Activated naive CD4-positive, alpha-beta T cell treated with anti-CD3 and anti-CD28 coated beads, Interleukin-2, amount 50 U/mL, for 24 hours (primary cell): ENCODE measurements at regions not wholly inside any gene's neighbourhood (a gene's known extent, or its start where the extent isn't known, plus 50 kb on each side); places are given as distances from the start of the nearest gene placed in this dataset.
"Not testable (repeated sequence)": the region's sequence is repeated elsewhere in the genome, so short reads cannot be mapped to it uniquely, and the experiment has no call there.

Experiments used
- H3K27ac Mint-ChIP-seq: one replicate; pipeline ENCODE4 v1.8.0; 2021; ENCODE audit warnings: mild to moderate bottlenecking, mixed read lengths
- H3K27me3 Mint-ChIP-seq: one replicate; pipeline ENCODE4 v1.8.0; 2021; ENCODE audit warnings: mixed read lengths
- H3K36me3 Mint-ChIP-seq: one replicate; pipeline ENCODE4 v1.8.0; 2021; ENCODE audit warnings: mixed read lengths
- H3K4me1 Mint-ChIP-seq: one replicate; pipeline ENCODE4 v1.8.0; 2021; ENCODE audit warnings: mixed read lengths
- H3K4me3 Mint-ChIP-seq: one replicate; pipeline ENCODE4 v1.8.0; 2021; ENCODE audit warnings: mild to moderate bottlenecking, mixed read lengths
- H3K9me3 Mint-ChIP-seq: one replicate; pipeline ENCODE4 v1.8.0; 2021; ENCODE audit warnings: mixed read lengths

DNA sequence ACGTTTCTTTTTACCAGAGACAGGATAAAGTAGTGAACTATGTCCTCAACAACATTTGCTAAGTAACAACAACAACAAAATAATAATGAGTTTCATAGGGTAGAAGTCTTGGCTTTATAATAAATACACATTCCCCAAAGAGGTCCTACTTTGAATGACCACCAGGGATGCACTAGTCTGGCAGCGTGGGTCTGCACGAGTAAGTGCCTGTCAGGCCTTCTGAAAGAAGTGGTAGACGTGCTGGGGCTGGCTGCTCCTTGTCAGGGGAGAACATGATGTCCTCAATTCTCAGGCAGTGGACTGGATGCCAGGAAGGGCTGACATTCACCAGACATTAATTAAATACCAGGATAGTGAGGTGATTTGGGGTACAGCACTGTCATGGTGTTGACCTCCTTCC, 331.1 kb downstream of the TMEM38B start:
- H3K27ac Mint-ChIP-seq: no peak overlapping the region
- no peaks in the 10 kb centered on the region for H3K9me3 Mint-ChIP-seq
- H3K4me1 Mint-ChIP-seq: no peaks in the 10 kb centered on the region
- H3K4me3 Mint-ChIP-seq: no peak overlapping the region
- H3K36me3 Mint-ChIP-seq: no peaks in the 10 kb centered on the region
- H3K27me3 Mint-ChIP-seq: no peaks in the 10 kb centered on the region

DNA sequence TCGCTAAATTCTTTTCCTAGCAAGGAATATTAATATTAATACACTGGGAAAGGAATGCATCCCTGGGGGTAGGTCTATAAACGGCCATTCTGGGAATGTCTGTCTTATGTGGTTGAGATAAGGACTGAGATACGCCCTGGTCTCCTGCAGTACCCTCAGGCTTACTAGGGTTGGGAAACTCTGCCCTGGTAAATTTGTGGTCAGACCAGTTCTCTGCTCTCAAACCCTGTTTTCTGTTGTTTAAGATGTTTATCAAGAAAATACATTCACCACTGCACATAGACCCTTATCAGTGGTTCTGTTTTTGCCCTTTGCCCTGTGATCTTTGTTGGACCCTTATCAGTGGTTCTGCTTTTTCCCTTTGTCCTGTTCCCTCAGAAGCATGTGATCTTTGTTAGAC, 335.8 kb downstream of the TMEM38B start:
- H3K27me3 Mint-ChIP-seq, H3K4me1 Mint-ChIP-seq, H3K27ac Mint-ChIP-seq, H3K9me3 Mint-ChIP-seq, H3K36me3 Mint-ChIP-seq, H3K4me3 Mint-ChIP-seq: not testable (repeated sequence)

DNA sequence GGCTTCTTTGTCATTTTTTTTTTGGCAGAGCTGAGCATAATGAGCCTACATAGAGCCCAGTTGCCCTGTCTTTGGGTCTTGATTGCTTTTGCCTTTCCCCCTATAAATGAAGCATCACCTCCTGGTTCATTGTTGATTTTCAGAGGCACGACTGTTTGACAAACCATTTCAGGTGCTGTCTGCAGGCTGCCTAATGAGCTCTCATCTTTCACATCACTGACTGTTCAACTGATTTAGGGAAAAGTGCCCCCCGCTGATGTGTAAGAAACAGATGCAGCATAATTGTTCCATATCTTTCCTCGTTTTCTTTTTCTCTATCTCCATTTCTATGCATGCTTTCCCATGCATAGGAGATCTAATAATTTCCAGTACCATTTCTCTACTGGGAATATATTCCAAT, 338.6 kb downstream of the TMEM38B start:
- Mint-ChIP-seq H3K9me3 (no peaks in the 10 kb centered on the region), H3K36me3 (no peaks in the 10 kb centered on the region), H3K27ac (no peak overlapping the region), H3K4me1 (no peaks in the 10 kb centered on the region), H3K4me3 (no peak overlapping the region), H3K27me3 (no peaks in the 10 kb centered on the region)

DNA sequence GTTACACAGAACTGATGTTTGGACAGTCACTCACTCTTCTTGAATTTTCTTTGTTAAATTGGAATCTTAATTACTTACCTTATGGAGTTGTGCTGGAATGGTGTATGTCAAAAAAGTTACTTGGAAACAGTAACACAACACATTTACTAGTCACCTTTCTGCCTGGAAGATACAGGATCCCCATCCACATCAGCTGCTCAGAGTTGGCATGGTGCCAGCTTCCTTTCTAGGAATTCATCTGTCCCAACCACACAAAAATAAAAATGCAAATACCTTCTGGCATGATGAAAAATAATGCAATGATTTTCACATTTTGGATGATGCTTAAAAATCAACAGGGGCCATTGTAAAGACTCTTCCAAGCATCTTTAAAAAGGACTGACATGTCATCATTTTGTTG, 341.5 kb downstream of the TMEM38B start:
- Mint-ChIP-seq H3K4me3 (no peak overlapping the region), H3K27ac (no peak overlapping the region), H3K9me3 (no peaks in the 10 kb centered on the region), H3K4me1 (no peaks in the 10 kb centered on the region), H3K36me3 (no peaks in the 10 kb centered on the region), H3K27me3 (no peaks in the 10 kb centered on the region)

DNA sequence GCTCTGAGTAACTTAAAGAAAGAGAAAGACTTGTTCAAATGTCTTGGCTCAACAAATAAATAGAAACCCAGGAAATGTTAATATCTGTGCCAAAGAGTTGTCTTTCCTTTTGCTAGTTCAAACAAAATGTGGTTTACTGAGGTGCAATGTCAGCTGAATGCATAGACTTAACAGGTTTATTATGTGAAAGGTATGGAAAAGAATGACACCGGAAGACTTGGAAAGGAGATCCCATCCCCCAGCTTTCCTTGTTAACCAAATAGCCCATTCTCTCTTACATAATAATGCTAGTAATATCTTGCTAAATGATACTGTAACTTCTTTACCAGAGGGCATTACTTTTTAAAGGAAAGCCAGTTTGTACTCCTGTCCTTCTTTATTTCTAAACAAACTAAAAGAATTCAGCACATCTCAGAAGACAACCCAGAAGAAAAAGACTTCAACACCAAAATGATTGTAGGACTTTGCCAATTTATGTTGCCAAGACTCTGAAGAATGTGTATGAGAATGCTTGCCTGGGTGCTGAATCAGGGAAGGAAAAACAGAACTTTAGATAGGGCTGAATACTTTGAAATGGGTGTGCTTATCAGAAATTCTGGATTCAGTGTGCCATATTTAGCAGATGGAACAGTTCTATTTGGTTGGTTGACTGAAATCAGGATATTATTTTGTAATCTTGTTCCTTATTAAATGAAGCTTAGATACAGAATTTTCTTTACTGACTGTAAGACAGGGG, 344.1 kb downstream of the TMEM38B start:
- no peaks in the 10 kb centered on the region for H3K4me1 Mint-ChIP-seq
- no peak overlapping the region for H3K4me3 Mint-ChIP-seq
- no peaks in the 10 kb centered on the region for H3K36me3 Mint-ChIP-seq
- H3K9me3 Mint-ChIP-seq: no peaks in the 10 kb centered on the region
- no peaks in the 10 kb centered on the region for H3K27me3 Mint-ChIP-seq
- H3K27ac Mint-ChIP-seq: no peak overlapping the region

DNA sequence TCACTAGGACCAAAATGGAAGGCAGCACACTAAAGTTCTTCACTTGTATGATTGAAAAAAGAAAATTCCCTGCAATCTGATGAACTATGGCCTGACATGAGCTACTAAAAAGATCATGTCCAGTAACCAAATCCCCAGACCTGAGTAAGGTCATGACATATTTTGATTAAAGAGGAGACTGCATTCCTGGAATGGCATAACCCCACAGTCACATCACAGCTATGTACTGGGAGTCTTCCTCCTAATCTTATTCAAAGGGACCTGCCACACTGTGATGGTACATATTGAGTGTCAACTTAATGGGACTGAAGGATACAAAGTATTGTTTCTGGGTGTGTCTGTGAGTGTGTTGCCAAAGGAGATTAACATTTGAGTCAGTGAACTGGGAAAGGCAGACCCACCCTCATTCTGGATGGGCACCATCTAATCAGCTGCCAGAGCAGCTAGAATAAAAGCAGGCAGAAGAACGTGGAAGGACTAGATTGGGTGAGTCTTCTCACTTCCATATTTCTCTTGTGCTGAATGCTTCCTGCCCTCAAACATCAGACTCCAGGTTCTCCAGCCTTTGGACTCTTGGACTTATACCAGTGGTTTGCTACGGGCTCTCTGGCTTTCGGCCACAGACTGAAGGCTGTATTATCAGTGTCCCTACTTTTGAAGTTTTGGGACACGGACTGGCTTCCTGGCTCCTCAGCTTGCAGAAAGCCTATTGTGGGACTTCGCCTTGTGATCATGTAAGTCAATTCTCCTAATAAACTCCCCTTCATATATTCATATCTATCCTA, 345.0 kb downstream of the TMEM38B start:
- H3K27ac Mint-ChIP-seq: no peak overlapping the region
- H3K27me3 Mint-ChIP-seq: no peaks in the 10 kb centered on the region
- H3K4me1 Mint-ChIP-seq: no peaks in the 10 kb centered on the region
- H3K4me3 Mint-ChIP-seq: no peak overlapping the region
- no peaks in the 10 kb centered on the region for H3K36me3 Mint-ChIP-seq
- H3K9me3 Mint-ChIP-seq: no peaks in the 10 kb centered on the region

DNA sequence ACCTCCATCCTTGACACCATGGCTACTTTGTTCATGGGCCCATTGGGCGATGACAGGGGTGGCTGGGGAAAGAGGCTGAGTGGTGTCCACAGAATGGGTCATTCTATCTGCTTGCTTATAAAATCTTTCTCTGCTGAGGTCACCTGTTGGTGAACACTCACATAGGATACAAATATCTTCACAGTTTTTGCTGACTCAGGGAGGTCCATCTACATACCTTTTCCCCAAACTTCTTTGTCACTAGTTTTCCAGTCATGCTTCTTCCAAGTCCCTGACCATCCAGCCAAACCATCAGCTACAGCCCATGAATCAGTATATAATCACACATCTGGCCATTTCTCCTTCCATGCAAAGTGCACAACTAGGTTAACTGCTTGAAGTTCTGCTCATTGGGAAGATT, 347.6 kb downstream of the TMEM38B start:
- not testable (repeated sequence) for H3K9me3 Mint-ChIP-seq, H3K36me3 Mint-ChIP-seq, H3K4me3 Mint-ChIP-seq, H3K4me1 Mint-ChIP-seq, H3K27ac Mint-ChIP-seq, H3K27me3 Mint-ChIP-seq

DNA sequence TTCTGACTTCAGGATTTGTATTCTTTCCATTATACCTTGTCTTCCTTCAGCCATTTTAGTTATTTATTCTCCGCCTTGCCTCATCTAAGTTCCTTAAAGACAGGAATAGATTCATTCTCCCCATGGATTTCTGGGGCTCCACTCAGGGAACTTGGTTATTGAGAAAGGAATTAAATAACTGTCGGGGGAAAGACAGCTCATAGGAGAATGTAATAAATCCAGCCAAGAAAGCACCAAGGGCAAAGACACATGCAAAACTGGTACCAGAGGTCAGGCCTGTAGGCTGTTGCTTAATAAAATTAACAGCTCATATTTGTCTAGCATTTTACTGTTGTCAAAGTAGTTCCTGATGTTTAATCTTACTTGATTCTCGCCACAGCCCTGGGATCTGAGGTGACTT, 357.2 kb downstream of the TMEM38B start:
- no peak overlapping the region for H3K27ac Mint-ChIP-seq
- H3K27me3 Mint-ChIP-seq: no peaks in the 10 kb centered on the region
- H3K36me3 Mint-ChIP-seq: no peaks in the 10 kb centered on the region
- no peaks in the 10 kb centered on the region for H3K9me3 Mint-ChIP-seq
- H3K4me3 Mint-ChIP-seq: no peak overlapping the region
- H3K4me1 Mint-ChIP-seq: no peaks in the 10 kb centered on the region

DNA sequence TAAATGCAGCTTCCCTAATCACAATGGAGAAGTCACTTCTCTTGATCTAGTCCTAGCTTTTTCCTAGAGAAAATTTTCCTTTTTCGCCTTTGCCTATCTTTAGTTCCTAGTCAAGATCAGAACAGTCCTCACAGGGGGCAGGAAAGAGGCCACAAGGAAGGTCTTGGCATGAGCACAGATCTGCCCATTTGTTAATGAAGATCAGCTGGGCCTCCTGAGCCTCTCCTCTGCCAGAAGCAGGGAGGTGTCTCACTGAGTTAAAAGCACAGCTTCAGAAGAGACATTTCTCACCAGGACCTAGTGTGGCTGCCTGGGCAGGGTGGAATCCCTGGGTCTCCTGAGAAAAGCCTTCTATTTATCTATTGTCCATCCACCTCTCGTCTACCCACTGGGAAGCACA, 357.8 kb downstream of the TMEM38B start:
- H3K36me3 Mint-ChIP-seq: no peaks in the 10 kb centered on the region
- no peak overlapping the region for H3K27ac Mint-ChIP-seq
- no peaks in the 10 kb centered on the region for H3K4me1 Mint-ChIP-seq
- no peaks in the 10 kb centered on the region for H3K27me3 Mint-ChIP-seq
- no peaks in the 10 kb centered on the region for H3K9me3 Mint-ChIP-seq
- H3K4me3 Mint-ChIP-seq: no peak overlapping the region

DNA sequence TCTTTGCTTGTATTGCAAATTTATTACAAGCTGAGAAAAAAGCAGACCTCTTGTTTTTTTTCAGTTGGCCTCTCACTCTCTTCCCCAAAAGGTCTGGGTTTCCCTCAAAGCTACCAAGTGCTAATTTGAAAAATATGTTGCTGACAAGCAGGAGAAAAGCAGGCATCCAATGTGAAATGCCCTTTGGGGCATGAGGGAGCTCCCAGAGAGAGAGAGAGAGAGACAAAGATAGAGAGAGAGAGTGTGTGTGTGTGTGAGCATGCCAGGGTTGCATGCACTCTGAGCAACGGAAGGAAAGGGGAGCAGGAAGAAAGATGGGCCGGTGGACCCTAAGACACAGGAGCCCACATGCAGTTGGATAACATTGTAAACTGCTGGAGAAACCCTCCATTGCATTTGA, 358.4 kb downstream of the TMEM38B start:
- Mint-ChIP-seq H3K9me3 (no peaks in the 10 kb centered on the region), H3K36me3 (no peaks in the 10 kb centered on the region), H3K27me3 (peaks cover 2% of the 10 kb centered on the region), H3K4me3 (no peak overlapping the region), H3K27ac (no peak overlapping the region), H3K4me1 (no peaks in the 10 kb centered on the region)

DNA sequence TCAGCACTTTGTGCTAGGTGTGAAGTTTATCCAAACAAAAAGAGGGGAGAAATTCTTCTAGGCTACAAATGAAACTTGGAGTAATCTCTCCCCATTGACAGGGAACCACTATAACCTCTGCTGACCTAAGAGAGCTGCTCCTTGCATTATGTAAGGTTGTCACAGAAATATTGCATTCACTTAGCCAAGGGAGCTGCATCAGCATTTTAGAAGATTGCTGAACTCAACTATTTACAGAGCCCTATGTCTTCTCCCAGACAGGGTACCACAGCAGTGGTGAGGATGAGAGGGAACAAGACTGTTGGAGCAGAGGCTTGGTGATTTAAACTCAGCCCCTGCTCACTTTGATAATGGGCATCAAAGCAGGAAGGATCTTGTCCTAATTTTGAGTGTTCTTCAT, 362.0 kb downstream of the TMEM38B start:
- H3K36me3 Mint-ChIP-seq: no peaks in the 10 kb centered on the region
- H3K4me1 Mint-ChIP-seq: no peaks in the 10 kb centered on the region
- H3K27ac Mint-ChIP-seq: no peak overlapping the region
- H3K27me3 Mint-ChIP-seq: peaks cover 4% of the 10 kb centered on the region
- no peak overlapping the region for H3K4me3 Mint-ChIP-seq
- no peaks in the 10 kb centered on the region for H3K9me3 Mint-ChIP-seq

DNA sequence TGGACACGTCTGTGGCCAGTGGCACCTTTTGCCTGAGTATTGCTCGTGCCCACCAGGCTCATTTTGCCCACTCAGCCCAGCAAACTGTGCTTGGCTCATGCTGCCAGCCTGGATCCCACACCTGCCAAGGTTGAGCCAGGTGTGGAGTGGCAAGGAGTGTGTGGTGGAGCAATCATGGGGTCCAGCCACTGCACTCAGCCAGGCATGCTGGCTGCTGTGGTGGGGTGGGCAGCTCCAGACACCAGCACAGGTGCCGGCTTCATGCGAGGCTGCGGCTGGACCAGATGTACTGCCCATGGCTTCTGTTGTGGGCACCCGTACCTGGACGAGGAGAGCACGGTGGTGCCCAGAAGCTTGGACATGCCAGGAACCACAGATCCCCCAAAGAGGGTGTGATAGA, 364.1 kb downstream of the TMEM38B start:
- Mint-ChIP-seq H3K9me3 (no peaks in the 10 kb centered on the region), H3K4me3 (no peak overlapping the region), H3K27ac (no peak overlapping the region), H3K4me1 (no peaks in the 10 kb centered on the region), H3K27me3 (peaks cover 4% of the 10 kb centered on the region), H3K36me3 (no peaks in the 10 kb centered on the region)

DNA sequence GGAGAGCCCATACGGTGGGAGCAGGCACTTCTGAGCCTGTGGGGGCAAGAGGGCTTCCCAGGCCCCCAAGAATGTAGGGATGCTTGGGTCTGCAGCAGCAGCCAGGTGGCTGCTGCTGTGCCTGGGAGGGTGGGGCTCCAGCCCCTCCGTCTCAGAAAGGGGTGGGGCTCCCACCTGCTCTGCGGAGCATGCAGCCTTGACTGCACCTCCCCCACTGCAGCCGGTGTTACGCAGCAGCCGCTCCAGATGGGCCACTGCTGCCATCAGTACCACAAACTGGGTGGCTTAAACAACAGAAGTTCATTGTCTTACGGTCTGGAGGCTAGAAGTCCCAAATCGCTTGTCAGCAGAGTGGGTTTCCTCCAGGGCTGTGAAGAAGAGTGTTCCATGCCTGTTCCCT, 365.5 kb downstream of the TMEM38B start:
- H3K27ac Mint-ChIP-seq: no peak overlapping the region
- no peaks in the 10 kb centered on the region for H3K4me1 Mint-ChIP-seq
- H3K36me3 Mint-ChIP-seq: no peaks in the 10 kb centered on the region
- H3K9me3 Mint-ChIP-seq: no peaks in the 10 kb centered on the region
- H3K4me3 Mint-ChIP-seq: no peak overlapping the region
- H3K27me3 Mint-ChIP-seq: peaks cover 4% of the 10 kb centered on the region

DNA sequence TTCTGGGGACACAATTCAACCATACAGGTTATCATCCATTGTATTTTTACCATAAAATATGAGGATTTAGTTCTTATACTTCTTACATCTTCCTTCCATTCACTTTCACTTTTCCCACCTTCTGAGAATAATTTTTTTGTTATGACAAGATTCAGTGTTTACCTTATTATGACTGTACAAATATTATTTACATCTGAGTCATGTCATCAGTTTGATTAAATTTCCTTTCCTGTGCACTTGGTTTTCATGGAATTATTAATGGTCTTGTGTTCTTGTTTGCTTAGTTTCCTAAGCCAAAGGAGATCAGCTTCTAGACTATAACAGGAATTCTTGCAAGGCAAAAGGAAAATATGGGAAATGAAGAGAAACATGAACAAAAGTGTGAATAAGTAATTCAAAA, 366.5 kb downstream of the TMEM38B start:
- Mint-ChIP-seq H3K4me3 (no peak overlapping the region), H3K36me3 (no peaks in the 10 kb centered on the region), H3K4me1 (no peaks in the 10 kb centered on the region), H3K9me3 (no peaks in the 10 kb centered on the region), H3K27ac (no peak overlapping the region), H3K27me3 (peaks cover 4% of the 10 kb centered on the region)

DNA sequence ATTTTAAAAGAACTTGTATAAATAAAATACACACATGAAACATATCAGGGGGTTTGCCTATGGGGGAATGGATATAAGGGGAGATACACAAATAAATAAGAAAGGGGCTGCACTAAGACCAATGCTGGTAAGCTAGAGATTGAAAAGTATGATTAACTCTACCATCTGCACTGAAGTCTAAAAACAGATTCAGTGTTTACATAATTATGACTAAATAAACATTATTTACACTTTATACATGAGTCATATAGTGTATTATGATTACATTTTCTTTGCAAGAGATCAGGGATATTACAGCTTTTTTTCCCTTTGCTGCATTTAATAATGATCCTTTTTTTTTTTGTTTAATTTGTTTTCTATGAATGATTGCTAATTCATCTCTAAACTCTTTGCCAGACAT, 367.9 kb downstream of the TMEM38B start:
- Mint-ChIP-seq H3K27ac (no peak overlapping the region), H3K36me3 (no peaks in the 10 kb centered on the region), H3K4me3 (no peak overlapping the region), H3K27me3 (peaks cover 4% of the 10 kb centered on the region), H3K9me3 (no peaks in the 10 kb centered on the region), H3K4me1 (no peaks in the 10 kb centered on the region)

DNA sequence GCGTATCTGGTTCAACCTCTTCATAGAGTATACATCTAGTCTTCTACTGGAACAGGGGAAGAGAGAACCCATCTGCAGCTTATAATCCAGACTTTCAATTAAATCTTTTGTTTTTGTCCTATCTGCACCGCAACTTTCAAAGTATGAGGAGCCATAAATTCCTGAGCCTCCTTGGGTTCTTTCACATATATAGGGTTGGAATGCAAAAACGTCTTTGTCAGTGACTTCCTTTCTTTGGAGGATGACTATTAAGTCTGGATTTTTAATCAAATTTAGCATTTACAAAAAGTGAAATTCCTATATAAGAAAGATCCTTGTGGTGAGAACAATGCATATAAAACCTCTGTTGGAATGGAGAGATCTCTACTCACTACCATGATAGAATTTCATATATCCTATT, 370.8 kb downstream of the TMEM38B start:
- Mint-ChIP-seq H3K27me3 (peaks cover 1% of the 10 kb centered on the region), H3K27ac (no peak overlapping the region), H3K4me1 (no peaks in the 10 kb centered on the region), H3K36me3 (no peaks in the 10 kb centered on the region), H3K4me3 (no peak overlapping the region), H3K9me3 (no peaks in the 10 kb centered on the region)
